ENCODE measurements at regions not wholly inside any gene's neighbourhood (a gene's known extent, or its start where the extent isn't known, plus 50 kb on each side); places are given as distances from the start of the nearest gene placed in this dataset.

DNA sequence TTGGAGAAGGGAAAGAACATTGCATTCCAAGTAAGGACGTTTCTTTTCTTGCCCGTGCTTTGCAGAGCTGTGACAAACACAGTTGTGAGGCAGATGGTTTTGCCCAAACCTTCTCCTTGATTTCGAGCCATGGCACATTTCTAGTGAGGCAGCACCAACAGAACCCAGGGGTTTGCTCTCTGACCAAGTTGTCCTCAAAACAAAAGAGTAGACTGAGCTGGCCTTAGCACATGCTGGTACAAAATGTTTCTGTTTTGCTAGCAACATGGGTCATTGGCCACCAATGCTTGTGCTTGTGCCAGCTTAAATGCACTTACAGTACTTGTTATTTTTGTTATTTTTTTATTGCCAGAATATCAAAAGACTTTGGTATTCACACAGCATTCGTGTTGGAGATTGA lies 328.8 kb downstream of the GADD45G start:
- TF ChIP-seq EZH2 (IDR thresholded peaks at IDR 0.05; ENCODE audit: borderline replicate concordance, insufficient read depth, low read length, poor library complexity, severe bottlenecking) (no peak), TAF1 (IDR thresholded peaks at IDR 0.05; ENCODE audit: low read depth) (no peak), SMC3 (conservative IDR thresholded peaks at IDR 0.05; ENCODE audit: poor library complexity) (no peak), POLR2AphosphoS5 (IDR thresholded peaks at IDR 0.05) (no peak), EP300 (conservative IDR thresholded peaks at IDR 0.05; ENCODE audit: poor library complexity, severe bottlenecking) (no peak), RAD21 (conservative IDR thresholded peaks at IDR 0.05) (no peak), MXI1 (conservative IDR thresholded peaks at IDR 0.05; ENCODE audit: poor library complexity, severe bottlenecking) (no peak)
- TF ChIP-seq, protein P1, sequence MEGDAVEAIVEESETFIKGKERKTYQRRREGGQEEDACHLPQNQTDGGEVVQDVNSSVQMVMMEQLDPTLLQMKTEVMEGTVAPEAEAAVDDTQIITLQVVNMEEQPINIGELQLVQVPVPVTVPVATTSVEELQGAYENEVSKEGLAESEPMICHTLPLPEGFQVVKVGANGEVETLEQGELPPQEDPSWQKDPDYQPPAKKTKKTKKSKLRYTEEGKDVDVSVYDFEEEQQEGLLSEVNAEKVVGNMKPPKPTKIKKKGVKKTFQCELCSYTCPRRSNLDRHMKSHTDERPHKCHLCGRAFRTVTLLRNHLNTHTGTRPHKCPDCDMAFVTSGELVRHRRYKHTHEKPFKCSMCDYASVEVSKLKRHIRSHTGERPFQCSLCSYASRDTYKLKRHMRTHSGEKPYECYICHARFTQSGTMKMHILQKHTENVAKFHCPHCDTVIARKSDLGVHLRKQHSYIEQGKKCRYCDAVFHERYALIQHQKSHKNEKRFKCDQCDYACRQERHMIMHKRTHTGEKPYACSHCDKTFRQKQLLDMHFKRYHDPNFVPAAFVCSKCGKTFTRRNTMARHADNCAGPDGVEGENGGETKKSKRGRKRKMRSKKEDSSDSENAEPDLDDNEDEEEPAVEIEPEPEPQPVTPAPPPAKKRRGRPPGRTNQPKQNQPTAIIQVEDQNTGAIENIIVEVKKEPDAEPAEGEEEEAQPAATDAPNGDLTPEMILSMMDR (IDR thresholded peaks at IDR 0.05; ENCODE audit: poor library complexity, severe bottlenecking) = no peak
- TF ChIP-seq, protein P2, sequence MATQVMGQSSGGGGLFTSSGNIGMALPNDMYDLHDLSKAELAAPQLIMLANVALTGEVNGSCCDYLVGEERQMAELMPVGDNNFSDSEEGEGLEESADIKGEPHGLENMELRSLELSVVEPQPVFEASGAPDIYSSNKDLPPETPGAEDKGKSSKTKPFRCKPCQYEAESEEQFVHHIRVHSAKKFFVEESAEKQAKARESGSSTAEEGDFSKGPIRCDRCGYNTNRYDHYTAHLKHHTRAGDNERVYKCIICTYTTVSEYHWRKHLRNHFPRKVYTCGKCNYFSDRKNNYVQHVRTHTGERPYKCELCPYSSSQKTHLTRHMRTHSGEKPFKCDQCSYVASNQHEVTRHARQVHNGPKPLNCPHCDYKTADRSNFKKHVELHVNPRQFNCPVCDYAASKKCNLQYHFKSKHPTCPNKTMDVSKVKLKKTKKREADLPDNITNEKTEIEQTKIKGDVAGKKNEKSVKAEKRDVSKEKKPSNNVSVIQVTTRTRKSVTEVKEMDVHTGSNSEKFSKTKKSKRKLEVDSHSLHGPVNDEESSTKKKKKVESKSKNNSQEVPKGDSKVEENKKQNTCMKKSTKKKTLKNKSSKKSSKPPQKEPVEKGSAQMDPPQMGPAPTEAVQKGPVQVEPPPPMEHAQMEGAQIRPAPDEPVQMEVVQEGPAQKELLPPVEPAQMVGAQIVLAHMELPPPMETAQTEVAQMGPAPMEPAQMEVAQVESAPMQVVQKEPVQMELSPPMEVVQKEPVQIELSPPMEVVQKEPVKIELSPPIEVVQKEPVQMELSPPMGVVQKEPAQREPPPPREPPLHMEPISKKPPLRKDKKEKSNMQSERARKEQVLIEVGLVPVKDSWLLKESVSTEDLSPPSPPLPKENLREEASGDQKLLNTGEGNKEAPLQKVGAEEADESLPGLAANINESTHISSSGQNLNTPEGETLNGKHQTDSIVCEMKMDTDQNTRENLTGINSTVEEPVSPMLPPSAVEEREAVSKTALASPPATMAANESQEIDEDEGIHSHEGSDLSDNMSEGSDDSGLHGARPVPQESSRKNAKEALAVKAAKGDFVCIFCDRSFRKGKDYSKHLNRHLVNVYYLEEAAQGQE (IDR thresholded peaks at IDR 0.05; ENCODE audit: borderline replicate concordance) = no peak
